ENCODE measurements at regions not wholly inside any gene's neighbourhood (a gene's known extent, or its start where the extent isn't known, plus 50 kb on each side); places are given as distances from the start of the nearest gene placed in this dataset.

- no peaks in the 10 kb centered on the region for H3K79me2 ChIP-seq (replicated peaks; ENCODE audit: insufficient read depth)
- Mint-ChIP-seq H3K27me3 (ENCODE audit: insufficient read depth, low read depth, poor library complexity) (peaks cover 5% of the 10 kb centered on the region), H3K4me3 (no peak overlapping the region; the same call in 2 of the 3 replicates), H3K27ac (no peak overlapping the region), H3K36me3 (ENCODE audit: low read depth) (peaks cover 7% of the 10 kb centered on the region; the same call in 2 of the 3 replicates), H3K4me1 (peaks cover 23% of the 10 kb centered on the region), H3K9me3 (peaks cover 12% of the 10 kb centered on the region)
- H3K27me3 ChIP-seq (ENCODE audit: insufficient read depth) = no peaks in the 10 kb centered on the region
- peaks cover 10% of the 10 kb centered on the region; the same call in 1 of the 2 replicates for H3K9me2 ChIP-seq (ENCODE audit: insufficient read depth)
- H2AFZ ChIP-seq = peak overlapping the region; percentile 84; the same call in 1 of the 2 replicates
- no peak overlapping the region for H3K4me3 ChIP-seq
- H3K27ac ChIP-seq (ENCODE audit: low read depth) = no peak overlapping the region
- ATAC-seq (peak; percentile 18; the same call in 1 of the 3 replicates), DNase-seq (ENCODE audit: low spot score) (no peak)
- no peak overlapping the region for H3K4me2 ChIP-seq
- peaks cover 15% of the 10 kb centered on the region for H3K4me1 ChIP-seq (ENCODE audit: insufficient read depth)
- H4K20me1 ChIP-seq (replicated peaks; ENCODE audit: insufficient read depth) = no peaks in the 10 kb centered on the region
- 0 out of 2 replicates have a peak, but pooled peaks cover 3% of the 10 kb centered on the region for H3K36me3 ChIP-seq (ENCODE audit: insufficient read depth)
- no peak for TF ChIP-seq EZH2phosphoT487 (IDR thresholded peaks at IDR 0.05; ENCODE audit: unreplicated experiment)
- TF ChIP-seq JUNB (IDR thresholded peaks at IDR 0.05; ENCODE audit: unreplicated experiment) = no peak
- TF ChIP-seq, protein P1, sequence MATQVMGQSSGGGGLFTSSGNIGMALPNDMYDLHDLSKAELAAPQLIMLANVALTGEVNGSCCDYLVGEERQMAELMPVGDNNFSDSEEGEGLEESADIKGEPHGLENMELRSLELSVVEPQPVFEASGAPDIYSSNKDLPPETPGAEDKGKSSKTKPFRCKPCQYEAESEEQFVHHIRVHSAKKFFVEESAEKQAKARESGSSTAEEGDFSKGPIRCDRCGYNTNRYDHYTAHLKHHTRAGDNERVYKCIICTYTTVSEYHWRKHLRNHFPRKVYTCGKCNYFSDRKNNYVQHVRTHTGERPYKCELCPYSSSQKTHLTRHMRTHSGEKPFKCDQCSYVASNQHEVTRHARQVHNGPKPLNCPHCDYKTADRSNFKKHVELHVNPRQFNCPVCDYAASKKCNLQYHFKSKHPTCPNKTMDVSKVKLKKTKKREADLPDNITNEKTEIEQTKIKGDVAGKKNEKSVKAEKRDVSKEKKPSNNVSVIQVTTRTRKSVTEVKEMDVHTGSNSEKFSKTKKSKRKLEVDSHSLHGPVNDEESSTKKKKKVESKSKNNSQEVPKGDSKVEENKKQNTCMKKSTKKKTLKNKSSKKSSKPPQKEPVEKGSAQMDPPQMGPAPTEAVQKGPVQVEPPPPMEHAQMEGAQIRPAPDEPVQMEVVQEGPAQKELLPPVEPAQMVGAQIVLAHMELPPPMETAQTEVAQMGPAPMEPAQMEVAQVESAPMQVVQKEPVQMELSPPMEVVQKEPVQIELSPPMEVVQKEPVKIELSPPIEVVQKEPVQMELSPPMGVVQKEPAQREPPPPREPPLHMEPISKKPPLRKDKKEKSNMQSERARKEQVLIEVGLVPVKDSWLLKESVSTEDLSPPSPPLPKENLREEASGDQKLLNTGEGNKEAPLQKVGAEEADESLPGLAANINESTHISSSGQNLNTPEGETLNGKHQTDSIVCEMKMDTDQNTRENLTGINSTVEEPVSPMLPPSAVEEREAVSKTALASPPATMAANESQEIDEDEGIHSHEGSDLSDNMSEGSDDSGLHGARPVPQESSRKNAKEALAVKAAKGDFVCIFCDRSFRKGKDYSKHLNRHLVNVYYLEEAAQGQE (IDR thresholded peaks at IDR 0.05; ENCODE audit: unreplicated experiment) = no peak
- no peak for TF ChIP-seq EZH2 (IDR thresholded peaks at IDR 0.05; ENCODE audit: low read depth, unreplicated experiment)
- TF ChIP-seq ZNF331 (CRISPR knock-in tag; IDR thresholded peaks at IDR 0.05; ENCODE audit: low read depth) = no peak
- TF ChIP-seq, protein P2, sequence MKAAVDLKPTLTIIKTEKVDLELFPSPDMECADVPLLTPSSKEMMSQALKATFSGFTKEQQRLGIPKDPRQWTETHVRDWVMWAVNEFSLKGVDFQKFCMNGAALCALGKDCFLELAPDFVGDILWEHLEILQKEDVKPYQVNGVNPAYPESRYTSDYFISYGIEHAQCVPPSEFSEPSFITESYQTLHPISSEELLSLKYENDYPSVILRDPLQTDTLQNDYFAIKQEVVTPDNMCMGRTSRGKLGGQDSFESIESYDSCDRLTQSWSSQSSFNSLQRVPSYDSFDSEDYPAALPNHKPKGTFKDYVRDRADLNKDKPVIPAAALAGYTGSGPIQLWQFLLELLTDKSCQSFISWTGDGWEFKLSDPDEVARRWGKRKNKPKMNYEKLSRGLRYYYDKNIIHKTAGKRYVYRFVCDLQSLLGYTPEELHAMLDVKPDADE (IDR thresholded peaks at IDR 0.05) = no peak
- no peak for TF ChIP-seq POLR2AphosphoS5 (IDR thresholded peaks at IDR 0.05; ENCODE audit: low read depth)
- TF ChIP-seq ZNF114 (CRISPR knock-in tag; IDR thresholded peaks at IDR 0.05) = no peak
- no peak for TF ChIP-seq ZNF462 (CRISPR knock-in tag; IDR thresholded peaks at IDR 0.05)
- no peak for TF ChIP-seq STAT1 (IDR thresholded peaks at IDR 0.05; ENCODE audit: unreplicated experiment)
- TF ChIP-seq NANOG (IDR thresholded peaks at IDR 0.05; ENCODE audit: borderline replicate concordance) = no peak
- TF ChIP-seq, protein P3, sequence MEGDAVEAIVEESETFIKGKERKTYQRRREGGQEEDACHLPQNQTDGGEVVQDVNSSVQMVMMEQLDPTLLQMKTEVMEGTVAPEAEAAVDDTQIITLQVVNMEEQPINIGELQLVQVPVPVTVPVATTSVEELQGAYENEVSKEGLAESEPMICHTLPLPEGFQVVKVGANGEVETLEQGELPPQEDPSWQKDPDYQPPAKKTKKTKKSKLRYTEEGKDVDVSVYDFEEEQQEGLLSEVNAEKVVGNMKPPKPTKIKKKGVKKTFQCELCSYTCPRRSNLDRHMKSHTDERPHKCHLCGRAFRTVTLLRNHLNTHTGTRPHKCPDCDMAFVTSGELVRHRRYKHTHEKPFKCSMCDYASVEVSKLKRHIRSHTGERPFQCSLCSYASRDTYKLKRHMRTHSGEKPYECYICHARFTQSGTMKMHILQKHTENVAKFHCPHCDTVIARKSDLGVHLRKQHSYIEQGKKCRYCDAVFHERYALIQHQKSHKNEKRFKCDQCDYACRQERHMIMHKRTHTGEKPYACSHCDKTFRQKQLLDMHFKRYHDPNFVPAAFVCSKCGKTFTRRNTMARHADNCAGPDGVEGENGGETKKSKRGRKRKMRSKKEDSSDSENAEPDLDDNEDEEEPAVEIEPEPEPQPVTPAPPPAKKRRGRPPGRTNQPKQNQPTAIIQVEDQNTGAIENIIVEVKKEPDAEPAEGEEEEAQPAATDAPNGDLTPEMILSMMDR (conservative IDR thresholded peaks at IDR 0.05; ENCODE audit: low read depth in 2 of 2) = no peak
- no peak for TF ChIP-seq CREB1 (CRISPR knock-in tag; IDR thresholded peaks at IDR 0.05; ENCODE audit: low read depth)
- H3F3A ChIP-seq (replicated peaks; ENCODE audit: low read depth) = no peaks in the 10 kb centered on the region
These were observed 134.8 kb upstream of the IRX6 start for GRCh38 chr16:55189224-55189623.
